IPS DF 4.7 (cell line): ENCODE measurements at regions not wholly inside any gene's neighbourhood (a gene's known extent, or its start where the extent isn't known, plus 50 kb on each side); places are given as distances from the start of the nearest gene placed in this dataset.

Experiments used
- DNase-seq: peaks from one replicate; pipeline ENCODE4 v3.0.0-alpha.2; 2013; ENCODE audit warnings: low spot score; ENCODE audit errors: extremely low read depth

- no peak for DNase-seq
Measured at GRCh38 chr5:8628521-8628920, 759.6 kb downstream of the MTRR start.

GRCh38 chr5:8633259-8633658 is 764.3 kb downstream of the MTRR start:
- no peak for DNase-seq

- no peak for DNase-seq
Measured at GRCh38 chr5:8633696-8634095, 764.7 kb downstream of the MTRR start.

DNA sequence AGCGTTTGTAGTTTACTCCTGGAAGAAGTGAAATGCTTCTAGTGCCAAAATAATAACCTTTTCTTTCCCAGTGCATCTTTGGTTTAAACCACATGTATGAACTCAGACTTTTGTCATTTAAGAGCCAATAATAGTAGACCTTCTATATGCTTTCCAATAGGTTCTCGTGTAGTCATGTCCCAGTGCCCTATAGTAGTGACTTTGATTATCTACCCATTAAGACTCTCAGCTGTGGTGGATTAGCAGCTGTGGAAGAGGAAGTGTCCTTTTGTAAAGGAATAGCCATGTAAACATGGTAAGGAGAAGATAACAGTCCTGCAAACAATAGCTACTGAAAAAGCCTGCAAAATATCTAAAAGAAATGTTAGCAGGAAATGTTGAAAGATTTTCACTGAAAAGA is 765.3 kb downstream of the MTRR start:
- no peak for DNase-seq

DNA sequence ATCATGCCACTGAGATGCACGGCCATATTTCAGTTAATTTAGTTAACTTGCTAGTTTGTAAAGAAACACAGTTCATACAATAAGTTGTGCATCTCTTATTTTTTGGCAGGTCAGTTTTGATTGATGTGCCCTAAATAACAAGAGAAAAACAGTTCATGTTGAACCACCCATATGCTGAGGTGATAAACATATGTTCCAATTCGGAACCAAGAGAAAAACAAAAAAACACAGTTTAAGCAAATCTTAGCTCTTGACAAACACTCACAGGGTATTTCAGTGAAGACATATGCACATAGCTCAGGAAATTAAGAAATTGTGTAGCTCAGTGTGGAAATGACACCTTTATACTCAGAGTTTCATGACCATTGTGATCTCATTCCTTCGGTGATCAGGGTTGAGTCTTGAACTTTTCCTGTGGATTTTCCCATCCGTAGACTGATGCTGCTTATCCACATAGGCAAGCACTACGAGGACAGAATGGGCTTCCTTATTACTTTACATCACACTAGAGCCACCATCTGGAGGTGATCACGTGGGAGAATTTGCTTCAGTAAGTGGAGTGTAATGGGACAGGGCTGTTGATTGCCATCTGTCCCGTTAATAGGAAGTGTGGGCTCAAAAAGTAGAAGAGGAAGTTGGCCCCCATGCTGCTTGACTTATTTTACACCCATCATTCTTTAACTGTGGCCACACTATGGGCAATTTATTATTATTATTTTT is 773.0 kb downstream of the MTRR start:
- no peak for DNase-seq

- no peak for DNase-seq
Measured at GRCh38 chr5:8644377-8644776, 775.4 kb downstream of the MTRR start.

GRCh38 chr5:8647111-8647510 is 778.2 kb downstream of the MTRR start:
- DNase-seq: no peak

- DNase-seq: no peak
Measured at GRCh38 chr5:8650186-8650585, 781.2 kb downstream of the MTRR start.

DNA sequence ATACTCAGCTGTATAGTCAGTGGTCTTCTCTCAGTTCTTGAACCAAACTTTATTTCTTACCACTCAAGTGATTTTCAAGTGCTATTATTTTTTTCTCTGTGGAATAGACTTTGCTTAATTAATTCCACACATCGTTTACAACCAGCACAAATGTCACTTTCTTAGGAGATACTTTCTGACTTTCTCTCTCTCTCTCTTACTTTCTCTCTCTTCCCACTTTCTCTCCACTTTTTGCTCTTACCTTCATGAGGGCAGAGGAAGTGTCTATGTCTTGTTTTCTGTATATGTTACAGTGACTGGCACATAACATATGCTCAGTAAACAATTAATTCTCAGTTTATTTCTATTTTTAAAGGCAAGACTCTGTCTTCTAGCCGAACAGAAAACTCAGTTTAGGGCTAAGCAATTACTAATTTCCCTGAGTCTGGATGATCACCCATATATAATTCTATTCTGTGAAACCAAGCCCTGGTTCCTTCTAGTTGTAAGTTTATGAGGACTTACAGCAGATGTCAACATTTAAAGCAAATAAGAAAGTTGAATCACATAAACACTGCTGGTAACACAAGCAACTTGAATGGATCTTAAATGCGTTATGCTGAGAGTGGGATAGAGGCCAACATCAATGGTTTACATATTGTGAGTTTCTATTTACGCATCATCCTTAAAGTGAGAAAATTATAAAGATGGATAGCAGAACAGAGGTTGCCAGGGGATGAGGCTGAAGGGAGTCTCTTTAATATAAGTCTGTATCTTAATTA is 791.4 kb downstream of the MTRR start:
- DNase-seq: no peak

DNA sequence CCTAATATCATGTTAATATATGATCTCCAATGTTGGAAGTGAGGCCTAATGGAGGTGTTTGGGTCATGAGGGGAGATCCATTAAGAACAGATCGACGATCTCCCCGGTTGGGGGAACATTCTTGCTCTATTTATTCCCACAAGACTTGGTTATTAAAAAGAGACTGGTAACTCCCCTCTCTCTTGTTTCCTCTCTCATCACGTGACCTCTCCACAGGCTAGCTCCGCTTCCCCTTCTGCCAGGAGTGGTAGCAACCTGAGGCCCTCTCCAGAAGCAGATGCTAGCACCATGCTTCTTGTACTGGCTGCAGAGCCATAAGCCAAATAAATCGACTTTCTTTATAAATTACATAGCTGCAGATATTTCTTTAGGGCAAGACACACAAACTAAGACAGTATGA is 794.4 kb downstream of the MTRR start:
- no peak for DNase-seq

GRCh38 chr5:8675182-8675581 is 806.2 kb downstream of the MTRR start:
- no peak for DNase-seq

GRCh38 chr5:8676695-8677094 is 807.7 kb downstream of the MTRR start:
- no peak for DNase-seq

GRCh38 chr5:8682381-8682780 is 813.4 kb downstream of the MTRR start:
- DNase-seq: no peak

GRCh38 chr5:8683496-8683895 is 814.5 kb downstream of the MTRR start:
- no peak for DNase-seq

DNA sequence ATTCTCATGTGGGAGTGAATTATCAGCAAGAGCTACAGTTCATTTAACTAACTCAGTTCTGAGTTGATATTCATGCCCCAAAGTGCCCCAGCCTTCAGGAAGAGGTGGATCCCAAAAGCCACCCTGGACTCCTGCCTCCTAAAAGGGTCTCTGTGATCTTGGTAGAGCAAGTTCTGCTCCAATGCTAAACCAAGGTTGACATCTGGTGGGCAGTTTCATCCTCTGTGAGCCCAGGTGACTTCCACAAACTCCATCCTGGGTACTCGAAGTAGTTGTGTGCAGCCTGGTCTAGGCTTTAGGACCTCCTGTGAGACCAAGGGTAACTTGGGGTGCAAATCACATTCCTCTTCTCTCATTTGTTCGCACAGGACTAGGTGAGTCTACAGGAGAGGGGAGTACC is 816.8 kb downstream of the MTRR start:
- no peak for DNase-seq

DNA sequence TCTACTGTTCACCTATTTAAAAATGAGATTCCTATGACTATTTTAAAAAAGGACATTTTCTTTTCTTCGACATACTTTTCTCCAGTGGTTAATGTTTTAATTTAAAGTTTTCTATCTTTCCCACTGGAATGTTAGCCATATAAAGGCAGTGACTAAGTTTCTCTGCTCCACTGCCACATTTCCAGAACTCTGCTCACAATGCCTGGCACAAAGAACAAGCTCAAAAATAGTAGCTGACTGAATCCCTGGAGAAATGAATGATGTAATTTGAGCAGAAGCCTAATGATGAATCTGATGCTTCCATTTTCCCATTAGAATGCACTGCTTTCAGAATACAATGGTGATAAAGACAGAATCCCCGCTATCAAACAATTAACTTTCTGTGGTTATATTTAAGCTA is 817.8 kb downstream of the MTRR start:
- DNase-seq: no peak

GRCh38 chr5:8689773-8690172 is 820.8 kb downstream of the MTRR start:
- no peak for DNase-seq

DNA sequence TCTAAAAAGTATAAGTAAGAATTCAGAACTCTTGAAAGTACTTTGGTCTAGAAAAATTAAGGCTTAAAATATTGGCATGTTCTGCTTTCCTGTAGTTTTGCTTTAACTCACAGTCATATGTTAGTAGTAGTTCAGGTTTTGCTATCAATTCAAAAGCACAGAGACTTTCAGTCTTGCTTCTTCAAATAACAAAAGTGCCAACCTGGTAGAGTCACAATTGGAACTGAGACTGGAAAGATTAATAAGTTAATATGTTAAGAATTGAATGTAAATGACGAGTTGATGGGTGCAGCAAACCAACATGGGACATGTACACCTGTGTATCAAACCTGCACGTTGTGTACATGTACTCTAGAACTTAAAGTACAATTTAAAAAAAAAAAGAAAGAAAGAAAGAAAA is 822.3 kb downstream of the MTRR start:
- no peak for DNase-seq

GRCh38 chr5:8693341-8693844 is 824.4 kb downstream of the MTRR start:
- no peak for DNase-seq

- no peak for DNase-seq
Measured at GRCh38 chr5:8694545-8694944, 825.6 kb downstream of the MTRR start.

GRCh38 chr5:8695902-8696845 is 827.2 kb downstream of the MTRR start:
- no peak for DNase-seq

GRCh38 chr5:8700222-8700621 is 831.3 kb downstream of the MTRR start:
- DNase-seq: no peak
